Suprapubic skin (tissue), 4 donors: ENCODE measurements at regions not wholly inside any gene's neighbourhood (a gene's known extent, or its start where the extent isn't known, plus 50 kb on each side); places are given as distances from the start of the nearest gene placed in this dataset.
"Not testable (repeated sequence)": the region's sequence is repeated elsewhere in the genome, so short reads cannot be mapped to it uniquely, and the experiment has no call there.

Experiments used
- DNase-seq, 2 donors: peaks; one replicate each; pipeline ENCODE4 v3.0.0-alpha.2; 2019; ENCODE audit warnings: low spot score in 2 of 2
- H3K27ac ChIP-seq: fragments of 200-600 bp; sonication (generic); one replicate; pipeline ENCODE4 v1.5.1; 2019
- H3K27me3 ChIP-seq: fragments of 200-600 bp; sonication (generic); one replicate; pipeline ENCODE4 v1.5.1; 2019
- H3K36me3 ChIP-seq: fragments of 200-600 bp; sonication (generic); one replicate; pipeline ENCODE4 v1.5.1; 2019
- H3K4me1 ChIP-seq: fragments of 200-600 bp; sonication (generic); one replicate; pipeline ENCODE4 v1.5.1; 2019
- H3K4me3 ChIP-seq: fragments of 200-600 bp; sonication (generic); one replicate; pipeline ENCODE4 v1.5.1; 2019; ENCODE audit warnings: mild to moderate bottlenecking
- H3K9me3 ChIP-seq: fragments of 200-600 bp; sonication (generic); one replicate; pipeline ENCODE4 v1.5.1; 2019
- CTCF ChIP-seq, 2 donors: fragments of 200-600 bp in 1 of 2; fragments of 450-650 bp in 1 of 2; sonication (generic) in 1 of 2; IDR thresholded peaks; one replicate each; pipeline ENCODE4 v1.5.1; 2016 to 2019; ENCODE audit warnings: antibody characterized with exemption in 2 of 2, mild to moderate bottlenecking in 1 of 2, moderate library complexity in 1 of 2
- EP300 ChIP-seq: sonication (generic); formaldehyde crosslinking; IDR thresholded peaks from one replicate; pipeline ENCODE4 v1.6.1; 2017; ENCODE audit warnings: antibody characterized with exemption
- POLR2A ChIP-seq, 2 donors: fragments of 450-650 bp; IDR thresholded peaks; one replicate each; pipeline ENCODE4 v1.6.1; 2017; ENCODE audit warnings: antibody characterized with exemption in 2 of 2, mild to moderate bottlenecking in 2 of 2, moderate library complexity in 2 of 2
- POLR2AphosphoS5 ChIP-seq, 3 donors: sonication (generic); formaldehyde crosslinking; IDR thresholded peaks; one replicate each; pipeline ENCODE4 v1.6.1; 2017; ENCODE audit warnings: antibody characterized with exemption in 3 of 3
- WGBS: methylation state at CpG from one replicate; pipeline ENCODE4 v1.1.5; 2018; 5-methylcytosine and 5-hydroxymethylcytosine counted together

GRCh38 chr20:53776858-53777257 lies 183.2 kb upstream of the ZNF217 start:
- DNase-seq: peak in 1 of 2 donors; percentile 15
- Histone ChIP-seq H3K4me3 (no peak overlapping the region), H3K27me3 (no peaks in the 10 kb centered on the region), H3K27ac (no peak overlapping the region), H3K4me1 (peaks cover 23% of the 10 kb centered on the region), H3K9me3 (no peaks in the 10 kb centered on the region), H3K36me3 (no peaks in the 10 kb centered on the region)
- TF ChIP-seq POLR2A (IDR thresholded peaks at IDR 0.05) (no peak), POLR2AphosphoS5 (IDR thresholded peaks at IDR 0.05) (no peak), EP300 (no peak), CTCF (IDR thresholded peaks at IDR 0.05) (no peak)
- 94% methylated on average over 5 of the region's 5 CpGs for WGBS

- Histone ChIP-seq H3K4me1 (peaks cover 23% of the 10 kb centered on the region), H3K27me3 (no peaks in the 10 kb centered on the region), H3K27ac (peak overlapping the region; percentile 62), H3K9me3 (no peaks in the 10 kb centered on the region), H3K4me3 (no peak overlapping the region), H3K36me3 (no peaks in the 10 kb centered on the region)
- DNase-seq: no peak
- no peak for TF ChIP-seq POLR2AphosphoS5 (IDR thresholded peaks at IDR 0.05)
- TF ChIP-seq EP300: no peak
- TF ChIP-seq POLR2A (IDR thresholded peaks at IDR 0.05): no peak
- TF ChIP-seq CTCF (IDR thresholded peaks at IDR 0.05): no peak
- WGBS: 57% methylated on average over 9 of the region's 9 CpGs
Observed at GRCh38 chr20:53774461-53775203, 181.0 kb upstream of the ZNF217 start.

GRCh38 chr20:53773792-53774401 lies 180.3 kb upstream of the ZNF217 start:
- H3K27ac ChIP-seq: peak overlapping the region; percentile 70
- DNase-seq: no peak

GRCh38 chr20:53773066-53773791 lies 179.6 kb upstream of the ZNF217 start:
- peak in 1 of 2 donors; percentile 21 for DNase-seq
- WGBS: 82% methylated on average over 10 of the region's 10 CpGs
- H3K27me3 ChIP-seq, H3K4me3 ChIP-seq, H3K9me3 ChIP-seq, H3K36me3 ChIP-seq: not testable (repeated sequence)
- peak overlapping the region; percentile 70 for H3K27ac ChIP-seq
- H3K4me1 ChIP-seq: peaks cover 19% of the 10 kb centered on the region

More at GRCh38 chr20:53773792-53774401, 180.3 kb upstream of the ZNF217 start:
- Histone ChIP-seq H3K36me3 (no peaks in the 10 kb centered on the region), H3K4me1 (peaks cover 23% of the 10 kb centered on the region), H3K4me3 (no peak overlapping the region), H3K27me3 (no peaks in the 10 kb centered on the region), H3K9me3 (no peaks in the 10 kb centered on the region)
- TF ChIP-seq POLR2AphosphoS5 (IDR thresholded peaks at IDR 0.05) (no peak), POLR2A (IDR thresholded peaks at IDR 0.05) (no peak), EP300 (no peak), CTCF (IDR thresholded peaks at IDR 0.05) (no peak)
- WGBS: 8% methylated on average over 1 of the region's 1 CpG

- Histone ChIP-seq H3K27ac (no peak overlapping the region), H3K4me1 (peaks cover 6% of the 10 kb centered on the region), H3K4me3 (no peak overlapping the region), H3K9me3 (no peaks in the 10 kb centered on the region), H3K36me3 (no peaks in the 10 kb centered on the region), H3K27me3 (no peaks in the 10 kb centered on the region)
- 78% methylated on average over 5 of the region's 5 CpGs for WGBS
- TF ChIP-seq POLR2AphosphoS5 (IDR thresholded peaks at IDR 0.05) (no peak), POLR2A (IDR thresholded peaks at IDR 0.05) (no peak), EP300 (no peak), CTCF (IDR thresholded peaks at IDR 0.05) (no peak)
- DNase-seq: no peak
Observed at GRCh38 chr20:53769041-53769440, 175.4 kb upstream of the ZNF217 start.
